ENCODE measurements at regions not wholly inside any gene's neighbourhood (a gene's known extent, or its start where the extent isn't known, plus 50 kb on each side); places are given as distances from the start of the nearest gene placed in this dataset.
"Not testable (repeated sequence)": the region's sequence is repeated elsewhere in the genome, so short reads cannot be mapped to it uniquely, and the experiment has no call there.

DNA sequence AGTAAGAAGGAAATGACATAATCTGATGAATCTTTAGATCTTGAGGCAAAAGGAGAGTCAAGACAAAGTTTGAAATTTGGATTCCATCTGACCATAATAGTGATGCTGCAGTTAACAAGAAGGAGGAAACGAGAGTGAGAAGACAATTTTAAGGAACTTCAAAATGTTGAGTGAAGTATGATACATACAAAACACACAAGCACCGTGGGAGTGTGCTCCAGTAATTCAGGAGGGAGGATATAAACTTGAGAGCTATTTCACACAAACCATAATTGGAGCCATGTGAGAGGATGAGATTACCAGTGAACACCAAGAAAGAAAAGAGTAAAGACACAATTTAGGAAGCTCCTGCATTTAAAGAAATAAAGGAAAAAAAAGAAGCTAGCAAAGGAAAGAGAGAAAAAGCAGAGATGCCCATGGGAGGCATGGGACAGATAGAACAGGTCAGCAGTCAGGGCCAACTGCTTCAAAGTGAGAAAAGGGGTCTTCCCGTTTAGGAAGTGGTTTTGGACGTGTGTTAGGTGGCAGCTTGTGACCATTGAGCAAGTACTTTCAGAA is 150.7 kb upstream of the SLC7A11 start:
- DNase-seq (ENCODE audit: low read depth) = no peak

DNA sequence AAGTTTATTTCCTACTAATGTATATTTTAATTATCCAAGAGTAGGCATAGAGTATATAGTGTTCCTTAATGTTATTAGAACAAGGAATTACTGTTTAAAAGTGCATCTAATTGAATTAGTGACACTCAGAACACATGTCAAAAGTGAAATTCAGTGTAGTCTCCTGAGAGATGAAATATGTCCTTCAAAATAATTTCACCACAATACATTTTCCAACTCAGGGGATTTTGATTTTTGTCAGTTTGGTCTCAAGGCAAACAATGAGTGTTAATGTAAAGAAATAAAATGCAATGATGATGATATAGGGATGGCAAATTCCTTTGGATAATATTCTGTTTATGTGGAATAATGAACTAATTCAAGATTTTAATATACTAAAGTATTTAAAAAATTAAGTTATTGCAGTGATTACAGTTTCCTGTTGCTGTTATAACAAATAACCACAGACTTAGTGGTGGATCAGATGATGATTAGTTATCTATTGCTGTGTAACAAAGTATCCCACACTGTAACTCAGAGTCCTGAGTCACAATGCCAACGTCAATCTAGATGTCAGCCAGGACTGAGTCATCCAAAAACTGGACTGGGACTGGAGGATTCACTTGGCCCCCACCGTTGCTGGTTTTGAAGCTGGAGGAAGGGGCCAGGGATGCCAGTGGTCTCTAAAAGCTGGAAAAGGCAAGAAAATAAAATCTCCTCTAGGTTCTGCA is 148.0 kb upstream of the SLC7A11 start:
- DNase-seq (ENCODE audit: low read depth) = no peak

DNA sequence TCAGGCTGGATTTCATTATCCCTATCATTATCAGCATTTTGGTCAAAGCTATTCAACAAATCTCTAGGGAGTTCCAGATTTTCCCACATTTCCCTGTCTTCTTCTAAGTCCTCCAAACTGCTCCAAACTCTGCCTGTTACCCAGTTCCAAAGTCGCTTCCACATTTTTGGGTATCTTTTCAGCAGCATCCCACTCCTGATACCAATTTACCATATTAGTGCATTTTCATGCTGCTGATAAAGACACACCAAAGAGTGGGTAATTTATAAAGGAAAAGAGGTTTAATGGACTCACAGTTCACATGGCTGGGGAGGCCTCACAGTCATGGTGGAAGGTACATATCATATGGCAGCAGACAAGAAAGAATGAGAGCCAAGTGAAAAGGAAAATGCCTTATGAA is 132.8 kb upstream of the SLC7A11 start:
- DNase-seq (ENCODE audit: low read depth) = no peak

DNA sequence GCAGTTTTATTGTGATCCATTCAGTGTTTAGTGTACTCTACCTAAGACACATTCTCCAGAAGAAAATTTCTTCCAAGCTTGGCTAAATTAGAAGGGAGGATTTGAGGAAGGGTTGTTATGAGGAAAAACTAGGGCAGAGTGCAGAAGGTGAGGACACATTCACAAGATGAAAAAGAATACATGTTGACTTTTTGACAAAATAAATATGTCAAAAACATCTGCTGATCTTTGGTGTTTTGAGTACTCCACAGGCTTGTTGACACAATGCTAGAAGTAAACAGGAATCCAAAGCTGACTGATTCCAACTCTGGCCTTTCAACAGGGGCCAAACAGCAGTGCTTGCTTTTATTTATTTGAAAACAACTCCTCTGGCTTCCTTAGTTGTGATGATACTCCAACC is 125.8 kb upstream of the SLC7A11 start:
- no peak for DNase-seq (ENCODE audit: low read depth)

DNA sequence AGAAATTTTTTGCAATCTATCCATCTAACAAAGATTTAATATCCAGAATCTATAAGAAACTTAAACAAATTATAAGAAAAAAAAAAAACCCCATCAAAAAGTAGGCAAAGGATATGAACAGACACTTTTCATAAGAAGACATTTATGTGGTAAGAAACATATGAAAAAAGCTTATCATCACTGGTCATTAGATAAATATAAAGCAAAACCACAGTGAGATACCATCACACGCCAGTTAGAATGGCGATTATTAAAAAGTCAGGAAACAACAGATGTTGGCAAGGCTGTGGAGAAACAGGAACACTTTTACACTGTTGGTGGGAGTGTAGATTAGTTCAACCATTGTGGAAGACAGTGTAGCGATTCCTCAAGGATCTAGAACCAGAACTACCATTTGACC is 110.3 kb upstream of the SLC7A11 start:
- DNase-seq (ENCODE audit: low read depth) = not testable (repeated sequence)

DNA sequence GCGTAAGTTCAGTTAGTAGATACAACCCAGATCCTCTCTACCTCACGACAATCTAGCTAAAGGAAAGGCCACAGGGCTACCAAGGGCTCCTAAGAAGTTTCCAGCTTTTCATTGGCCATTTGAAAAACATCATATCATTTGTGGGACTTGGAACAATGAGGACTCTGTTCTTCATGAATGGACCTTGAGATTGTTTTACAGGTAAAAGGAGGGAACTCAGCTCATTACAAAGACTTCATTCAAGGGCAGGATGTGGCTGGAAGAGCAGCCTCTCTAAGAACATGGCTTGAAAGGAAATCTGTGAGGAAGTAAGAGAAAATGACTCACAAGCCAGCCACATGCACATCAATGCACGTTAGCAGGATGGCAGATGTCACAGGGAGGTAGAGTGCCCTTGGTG is 105.9 kb upstream of the SLC7A11 start:
- no peak for DNase-seq (ENCODE audit: low read depth)

DNA sequence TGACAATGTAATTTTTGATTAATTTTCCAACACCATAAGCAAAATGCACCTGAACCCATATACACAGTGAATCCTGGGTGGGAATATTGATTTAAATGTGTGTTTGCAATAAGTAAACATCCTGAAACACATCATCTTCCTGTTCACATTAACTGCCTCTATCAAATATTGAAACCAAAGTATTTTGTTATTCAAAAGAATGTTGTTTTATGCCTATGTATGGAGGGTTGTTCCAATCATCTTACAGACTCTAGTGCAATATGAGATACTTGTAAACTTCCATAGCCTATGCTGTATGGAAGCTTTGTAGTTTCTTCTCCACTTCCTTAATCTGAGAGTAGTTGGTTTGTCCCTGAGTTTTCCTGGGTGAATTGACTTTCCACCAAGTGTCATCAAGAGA is 105.4 kb upstream of the SLC7A11 start:
- DNase-seq (ENCODE audit: low read depth) = no peak

DNA sequence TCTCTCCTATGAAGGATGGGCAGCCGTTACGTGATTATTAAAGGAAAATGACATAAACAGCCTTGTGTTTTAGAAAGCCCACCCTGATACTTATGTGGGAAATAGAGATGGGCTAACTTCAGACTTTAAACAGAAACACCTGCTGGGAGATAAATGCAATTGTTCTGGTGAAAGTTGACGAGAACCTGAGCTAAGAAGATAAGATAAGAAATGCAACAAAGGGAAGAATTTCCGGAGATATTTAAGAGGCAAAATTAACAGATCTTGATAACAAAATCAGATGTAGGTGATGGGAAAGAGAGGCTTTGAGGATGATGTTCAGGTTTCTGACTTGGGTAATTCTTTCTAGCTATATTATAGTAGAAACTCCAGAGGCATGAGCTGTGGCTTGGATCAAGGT is 102.7 kb upstream of the SLC7A11 start:
- DNase-seq (ENCODE audit: low read depth) = no peak

DNA sequence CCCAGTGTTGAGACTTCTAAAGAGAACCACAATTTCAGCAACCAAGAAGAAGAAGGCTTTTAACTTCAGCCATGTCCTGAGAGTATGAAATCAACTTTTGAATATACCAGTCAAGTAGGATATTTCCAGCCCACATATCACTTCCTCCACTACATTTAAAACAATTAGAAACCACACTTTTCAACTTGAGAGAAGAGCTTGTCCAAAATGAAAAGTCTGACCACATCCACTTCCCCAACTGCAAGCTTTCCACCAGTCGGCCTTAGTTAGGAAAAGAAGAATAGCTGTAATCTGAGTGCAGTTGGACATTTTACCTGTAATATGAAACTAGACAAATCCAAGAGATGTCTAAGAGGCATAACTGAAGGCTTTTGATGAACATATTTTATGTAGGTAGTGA is 101.9 kb upstream of the SLC7A11 start:
- DNase-seq (ENCODE audit: low read depth) = no peak

DNA sequence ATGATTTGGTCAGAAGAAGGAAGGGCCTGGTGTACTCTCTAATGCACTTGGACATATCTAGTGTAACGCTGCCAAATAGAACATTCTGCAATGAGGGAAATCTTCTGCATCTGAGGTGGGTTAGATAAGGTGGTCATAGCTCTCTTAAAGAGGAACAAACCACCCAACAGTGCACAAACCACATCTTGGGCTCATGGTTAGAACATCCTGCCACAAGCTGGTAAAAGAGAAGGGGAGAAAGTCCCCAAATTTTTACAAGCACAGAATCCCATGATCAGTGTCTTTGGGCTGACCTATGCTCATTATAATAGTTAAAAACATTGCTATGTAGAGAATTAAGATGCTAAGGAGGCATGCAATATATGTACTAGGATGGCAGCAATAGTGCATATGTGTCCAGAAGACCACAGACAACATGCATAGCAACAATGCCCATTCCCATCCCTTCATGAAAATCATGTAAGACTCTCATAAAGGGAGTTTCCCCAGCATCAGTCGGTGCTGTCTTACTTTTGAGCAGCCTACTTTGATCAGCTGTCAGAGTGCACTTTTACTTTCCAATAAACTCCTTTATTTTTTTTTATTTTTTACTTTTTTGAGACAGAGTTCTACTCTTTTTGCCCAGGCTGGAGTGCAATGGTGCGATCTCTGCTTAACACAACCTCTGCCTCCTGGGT is 99.7 kb upstream of the SLC7A11 start:
- DNase-seq (ENCODE audit: low read depth) = no peak

DNA sequence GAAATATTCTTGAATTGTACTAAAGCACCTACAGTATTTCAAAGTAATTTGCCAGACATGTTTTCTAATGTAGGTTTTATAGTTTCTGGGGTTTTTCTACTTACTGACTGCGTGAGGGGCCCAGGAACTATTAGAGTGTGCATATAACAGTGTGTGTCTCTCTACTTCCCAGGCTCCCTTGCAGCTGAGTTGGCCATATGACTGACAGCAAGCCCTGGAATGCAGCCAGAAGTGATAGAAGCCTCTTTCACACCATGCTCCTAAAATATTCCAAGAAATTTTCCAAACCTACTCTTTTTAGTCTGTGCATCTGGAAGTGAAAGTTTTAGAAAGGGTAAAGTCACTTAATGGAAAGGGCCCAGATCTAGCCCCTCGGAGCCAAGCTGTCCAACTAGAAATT is 96.7 kb upstream of the SLC7A11 start:
- DNase-seq (ENCODE audit: low read depth) = no peak

DNA sequence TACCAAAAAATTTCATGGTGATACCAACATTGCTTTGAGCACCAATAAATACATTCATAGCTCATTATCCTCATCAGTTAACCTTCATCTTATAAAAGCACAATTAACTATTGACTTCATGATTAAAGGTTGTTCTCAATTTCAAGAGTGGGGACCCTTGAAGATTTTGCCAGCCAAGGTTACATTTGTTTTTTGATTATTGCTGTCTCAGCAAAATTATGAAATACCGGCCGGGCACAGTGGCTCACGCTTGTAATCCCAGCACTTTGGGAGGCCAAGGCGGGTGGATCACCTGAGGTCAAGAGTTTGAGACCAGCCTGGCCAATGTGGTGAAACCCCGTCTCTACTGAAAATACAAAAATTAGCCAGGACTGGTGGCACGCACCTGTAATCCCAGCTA is 96.1 kb upstream of the SLC7A11 start:
- DNase-seq (ENCODE audit: low read depth) = not testable (repeated sequence)

DNA sequence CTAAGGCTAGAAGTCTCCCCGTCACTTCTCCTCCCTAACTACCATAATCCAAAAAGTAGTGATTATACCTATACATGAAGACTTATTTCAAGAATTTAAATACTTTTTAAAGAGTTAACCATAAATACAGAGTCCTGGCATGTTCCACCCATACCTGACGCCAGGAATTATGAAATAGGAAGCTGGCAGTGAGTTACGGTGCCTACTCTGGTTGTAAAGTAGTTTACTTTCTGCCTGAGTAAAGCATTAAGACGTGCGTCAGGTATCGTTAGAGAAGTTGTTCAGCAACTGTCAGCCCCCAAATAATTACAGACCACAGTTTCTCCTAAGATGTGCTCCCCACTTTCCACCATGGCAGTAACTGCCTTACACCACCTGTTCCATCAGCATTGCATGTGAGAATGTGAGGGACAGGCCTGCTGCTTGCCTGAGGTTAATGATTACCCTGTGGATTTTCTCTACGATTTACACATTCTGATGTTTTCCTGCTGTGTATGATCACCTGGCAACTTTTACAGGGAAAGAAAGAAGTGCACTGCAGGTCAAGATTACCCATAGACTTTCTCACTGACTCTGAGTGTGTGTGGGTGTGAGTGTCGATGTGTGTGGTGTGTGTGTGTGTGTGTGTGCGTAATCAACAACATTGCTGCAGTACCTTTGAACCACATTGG is 92.3 kb upstream of the SLC7A11 start:
- no peak for DNase-seq (ENCODE audit: low read depth)

DNA sequence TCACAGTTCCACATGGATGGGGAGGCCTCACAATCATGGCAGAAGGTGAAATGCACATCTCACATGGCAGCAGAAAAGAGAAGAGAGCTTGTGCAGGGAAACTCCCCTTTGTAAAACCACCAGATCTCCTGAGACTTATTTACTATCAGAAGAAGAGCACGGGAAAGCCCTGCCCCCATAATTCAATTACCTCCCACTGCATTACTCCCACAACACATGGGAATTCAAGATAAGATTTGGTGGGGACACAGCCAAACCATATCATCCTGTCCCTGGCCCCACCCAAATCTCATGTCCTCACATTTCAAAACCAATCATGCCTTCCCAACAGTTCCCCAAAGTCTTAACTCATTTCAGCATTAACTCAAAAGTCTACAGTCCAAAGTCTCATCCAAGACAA is 90.3 kb upstream of the SLC7A11 start:
- DNase-seq (ENCODE audit: low read depth) = not testable (repeated sequence)

DNA sequence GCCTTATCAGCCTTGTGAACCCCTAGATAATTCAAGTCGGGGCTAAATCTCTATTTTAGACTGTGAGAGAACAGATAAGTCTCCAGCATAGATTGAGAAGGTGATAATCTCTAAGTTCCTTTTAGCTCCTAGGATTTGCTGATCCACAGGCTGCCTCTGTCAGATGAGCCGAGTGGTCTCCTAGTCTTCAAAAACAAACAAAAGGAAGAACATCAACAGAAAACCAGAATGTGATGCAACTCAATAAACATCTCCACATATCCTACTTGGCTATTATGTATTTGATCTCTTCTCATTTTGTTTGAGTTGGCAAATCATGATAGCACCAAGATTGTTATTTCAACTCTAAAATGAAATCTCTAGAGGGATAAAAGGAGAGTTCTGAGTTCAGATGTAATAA is 88.4 kb upstream of the SLC7A11 start:
- no peak for DNase-seq (ENCODE audit: low read depth)

DNA sequence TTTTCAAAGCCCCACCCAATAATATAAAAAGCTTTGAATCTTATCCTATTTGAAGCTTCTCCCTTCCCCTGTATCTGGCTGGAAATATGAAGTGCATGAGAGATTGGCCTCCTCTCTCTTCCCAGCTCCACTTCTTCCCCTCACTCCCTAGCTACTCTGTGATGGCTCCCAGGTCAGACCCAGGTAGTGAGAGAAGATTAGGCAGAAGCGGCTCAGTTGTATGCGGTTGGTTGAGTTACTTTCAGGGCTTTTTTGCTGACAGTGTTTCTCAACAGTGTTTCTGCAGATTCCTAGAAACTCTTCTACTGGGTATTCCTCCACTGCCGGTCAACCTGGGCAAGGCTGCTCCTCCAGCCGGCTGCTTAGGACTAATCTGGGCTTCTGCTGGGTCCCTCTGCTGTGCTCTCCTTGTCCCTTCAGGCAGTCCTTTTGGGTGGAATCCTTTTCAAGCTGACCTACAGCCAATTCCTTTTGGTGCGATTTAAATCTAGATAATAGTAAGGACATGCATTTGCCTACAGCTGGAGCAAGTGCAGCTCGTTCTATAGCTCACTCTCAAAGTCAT is 87.4 kb upstream of the SLC7A11 start:
- no peak for DNase-seq (ENCODE audit: low read depth)

DNA sequence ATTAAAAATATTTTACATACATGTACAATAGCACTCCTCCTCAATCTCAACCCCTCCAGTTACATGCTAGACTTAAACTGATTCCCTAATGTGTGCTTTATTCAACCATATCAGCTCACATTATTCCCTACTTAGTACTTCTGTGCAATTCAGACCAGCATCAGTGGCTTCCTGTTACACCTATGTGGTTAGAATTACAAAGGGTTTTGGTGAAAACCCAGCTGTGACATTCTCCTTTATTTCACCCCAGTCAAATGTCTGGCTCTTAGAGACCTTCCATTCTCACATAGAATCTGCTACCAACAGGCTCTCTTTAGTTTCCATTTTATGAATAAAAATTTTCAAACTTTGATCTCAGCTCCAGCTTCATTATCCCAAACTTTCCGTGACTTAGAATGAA is 85.2 kb upstream of the SLC7A11 start:
- no peak for DNase-seq (ENCODE audit: low read depth)

DNA sequence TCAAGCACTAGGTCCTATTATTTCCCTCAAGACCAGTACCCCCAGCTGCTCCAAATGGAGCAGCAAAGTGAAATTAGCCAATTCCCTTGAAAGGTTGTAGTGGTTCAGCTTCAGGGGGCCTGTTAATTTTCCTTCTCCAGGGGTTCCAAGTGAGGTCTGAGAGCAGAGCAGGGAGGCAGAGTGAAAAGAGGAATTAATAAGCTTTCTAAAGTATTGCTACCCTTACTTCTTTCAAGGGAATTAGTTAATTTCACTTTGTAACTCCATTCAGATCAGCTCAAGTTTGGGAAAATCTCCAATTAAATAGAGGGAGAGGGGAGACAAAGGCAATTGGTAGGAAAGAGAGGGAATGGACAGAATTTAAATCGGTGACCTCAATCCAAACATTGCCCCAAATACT is 78.7 kb upstream of the SLC7A11 start:
- no peak for DNase-seq (ENCODE audit: low read depth)

DNA sequence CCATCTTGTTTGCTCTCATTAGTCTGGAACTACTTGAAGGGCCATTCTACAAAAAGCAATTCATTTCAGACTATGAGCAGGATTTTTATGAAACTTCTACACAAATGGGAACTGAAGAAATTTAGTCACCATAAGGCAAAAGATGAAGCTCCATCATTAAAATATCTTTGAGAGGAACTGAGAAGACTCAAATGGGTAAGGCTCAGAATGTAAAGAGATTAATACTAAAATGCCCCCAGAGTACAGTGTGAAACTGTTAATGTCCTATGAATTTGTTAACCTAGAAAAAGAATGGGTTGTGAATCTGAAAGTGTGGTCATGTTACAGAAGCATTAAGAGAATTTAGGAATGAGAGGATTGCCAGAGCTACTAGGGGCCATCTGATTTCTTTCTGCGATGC is 77.9 kb upstream of the SLC7A11 start:
- DNase-seq (ENCODE audit: low read depth) = no peak

DNA sequence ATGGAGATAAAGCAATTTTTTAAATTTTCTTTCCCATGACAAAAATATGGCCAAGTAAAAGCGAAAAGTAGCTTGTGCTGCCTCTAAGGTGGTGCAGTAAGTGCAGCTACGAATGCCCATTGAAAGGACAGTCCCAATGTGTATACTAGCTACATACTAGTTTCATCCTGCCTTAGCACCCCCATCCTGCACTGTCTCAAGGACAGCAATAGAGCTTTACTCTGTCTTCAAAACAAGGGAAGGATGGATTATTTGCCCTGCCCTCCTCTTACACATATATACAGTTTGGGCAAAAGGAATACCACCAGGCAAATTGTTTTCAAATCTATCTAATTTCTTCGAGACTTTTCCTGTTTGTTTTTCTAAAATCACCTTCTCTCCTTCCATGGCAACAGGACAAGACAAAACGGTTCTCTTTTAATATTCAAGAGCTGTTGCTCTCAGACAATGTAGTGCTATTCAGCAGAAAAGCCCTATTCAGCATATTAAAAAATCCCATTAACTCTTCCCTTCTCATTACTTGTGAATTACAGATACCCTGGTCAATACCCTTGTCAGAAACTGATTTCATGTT is 75.1 kb upstream of the SLC7A11 start:
- DNase-seq (ENCODE audit: low read depth) = no peak

DNA sequence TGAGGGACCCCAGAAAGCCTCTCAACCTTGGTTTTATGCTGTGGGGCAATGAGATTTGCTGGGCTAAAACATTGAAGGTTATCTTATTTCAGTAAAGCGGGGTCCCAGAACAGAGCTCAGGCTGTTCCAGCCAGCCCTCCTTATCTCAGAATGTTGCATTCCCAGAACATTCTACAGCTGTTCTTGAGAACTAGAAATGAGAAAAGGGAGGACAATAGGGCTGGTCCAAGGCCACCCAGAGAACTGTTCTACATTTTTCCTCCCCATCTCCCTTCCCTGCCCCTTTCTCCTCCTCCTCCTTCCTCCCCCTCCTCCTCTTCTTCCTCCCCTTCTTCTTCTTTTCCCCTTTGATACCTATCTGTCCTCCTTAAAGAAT is 70.4 kb upstream of the SLC7A11 start:
- no peak for DNase-seq (ENCODE audit: low read depth)

DNA sequence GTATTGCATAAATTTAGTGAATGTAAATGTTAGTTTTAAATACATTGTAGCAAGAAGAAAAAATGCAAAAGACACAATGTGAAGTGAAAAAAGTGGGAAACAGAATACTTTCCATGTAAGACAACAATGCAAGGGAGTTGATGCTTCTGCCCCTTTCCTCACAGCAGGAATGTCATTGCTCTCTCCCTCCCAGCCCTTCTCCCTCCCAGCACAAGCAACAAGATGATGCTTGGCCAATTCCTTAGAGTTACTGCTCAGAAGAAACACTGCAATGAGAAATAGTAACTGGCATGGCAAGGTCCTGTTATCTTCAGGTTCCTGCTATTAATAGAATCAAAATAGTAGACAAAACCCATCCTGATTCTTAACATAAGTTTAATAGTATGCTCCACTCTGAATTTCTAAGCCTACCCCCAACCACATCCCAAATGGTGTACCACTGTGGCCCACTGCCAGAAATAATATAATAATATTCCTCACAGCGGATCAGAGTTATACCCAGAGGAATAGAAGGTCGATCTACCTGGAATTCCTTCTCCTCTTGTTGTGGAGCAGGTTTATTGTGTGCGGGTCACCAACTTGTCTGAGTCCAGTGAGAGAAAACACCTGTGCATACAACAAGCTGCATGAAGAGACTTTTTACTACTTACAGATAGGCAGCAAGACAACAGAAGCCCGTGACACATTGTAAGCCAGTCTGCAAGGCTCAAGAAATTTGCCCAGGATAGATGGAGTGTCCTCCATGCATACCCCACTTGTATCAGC is 69.8 kb upstream of the SLC7A11 start:
- no peak for DNase-seq (ENCODE audit: low read depth)
